HG03565 (cell line): ENCODE measurements at regions not wholly inside any gene's neighbourhood (a gene's known extent, or its start where the extent isn't known, plus 50 kb on each side); places are given as distances from the start of the nearest gene placed in this dataset.

Experiments used
- ATAC-seq: cut with Tn5 transposase; IDR thresholded peaks from one replicate; pipeline ENCODE4 v1.9.1; 2021; ENCODE audit warnings: mild to moderate bottlenecking, moderate library complexity; ENCODE audit not compliant: unreplicated experiment

- no peak for ATAC-seq
Observed at GRCh38 chr3:70421506-70421905, 109.1 kb upstream of the MDFIC2 start.

- no peak for ATAC-seq
Observed at GRCh38 chr3:70409018-70409417, 96.6 kb upstream of the MDFIC2 start.

- no peak for ATAC-seq
Observed at GRCh38 chr3:70400194-70400593, 87.8 kb upstream of the MDFIC2 start.

GRCh38 chr3:70393881-70394612, 81.6 kb upstream of the MDFIC2 start:
- no peak for ATAC-seq

- ATAC-seq, result no peak
Observed at GRCh38 chr3:70392227-70392626, 79.8 kb upstream of the MDFIC2 start.

- no peak for ATAC-seq
Observed at GRCh38 chr3:70387889-70388288, 75.5 kb upstream of the MDFIC2 start.

DNA sequence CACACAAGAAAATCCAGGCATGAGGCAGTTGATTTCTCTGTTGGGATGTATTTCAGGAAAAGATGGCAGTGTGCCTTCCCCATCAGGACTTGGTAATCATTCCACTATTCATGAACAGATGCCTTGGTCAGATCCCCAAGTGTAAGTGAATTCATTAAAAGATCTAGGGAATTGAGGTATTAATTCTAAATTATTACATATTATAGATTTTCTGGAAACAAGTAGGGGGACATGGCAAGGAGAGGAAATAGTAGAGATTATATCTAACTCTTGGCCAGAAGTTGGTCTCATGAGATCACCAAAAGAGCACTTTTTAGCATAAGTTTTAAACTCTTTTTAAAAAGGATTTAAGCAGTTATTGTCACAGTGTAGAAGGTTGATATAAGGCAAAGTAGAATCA, 74.4 kb upstream of the MDFIC2 start:
- ATAC-seq, result no peak

GRCh38 chr3:70386043-70386442, 73.6 kb upstream of the MDFIC2 start:
- no peak for ATAC-seq

DNA sequence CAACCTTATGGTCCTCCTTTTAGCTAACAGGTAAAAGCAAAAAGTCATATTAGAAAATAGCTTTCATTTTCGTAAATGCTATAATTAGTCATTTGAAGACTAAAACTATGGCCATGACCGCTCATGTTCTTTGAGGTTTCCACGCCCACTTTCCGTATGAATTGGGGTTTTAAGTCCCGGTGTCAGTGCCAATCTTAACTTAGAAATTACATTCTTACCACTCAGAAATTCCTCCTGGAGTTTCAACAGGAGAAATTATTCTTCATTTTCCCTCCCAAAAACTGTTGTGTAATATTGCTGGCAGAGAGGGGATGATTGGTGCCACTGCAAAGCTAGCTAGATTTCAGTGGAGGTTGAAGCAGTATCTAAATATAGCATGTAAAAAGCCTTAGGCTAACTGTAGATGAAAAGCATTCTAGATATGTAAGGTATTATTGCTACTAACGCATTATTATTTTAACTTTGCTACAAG, 71.0 kb upstream of the MDFIC2 start:
- peak; percentile 91 for ATAC-seq

DNA sequence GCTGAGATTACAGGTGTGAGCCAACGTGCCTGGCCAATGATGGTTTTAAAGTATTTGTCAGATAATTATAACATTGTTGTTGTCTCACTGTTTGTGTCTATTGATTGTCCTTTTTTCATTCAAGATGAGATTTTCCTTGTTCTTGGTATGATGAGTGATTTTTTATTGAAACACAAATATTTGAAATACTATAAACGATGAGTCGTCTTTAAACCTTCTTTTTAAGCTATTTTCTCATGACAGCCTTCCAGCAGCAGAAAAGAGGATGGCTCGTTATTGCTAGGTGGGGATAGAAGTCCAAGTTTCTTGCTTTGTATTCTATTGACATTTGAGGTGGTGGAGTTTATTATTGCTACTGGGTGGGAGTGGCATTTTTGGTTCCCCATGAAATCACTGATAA, 61.7 kb upstream of the MDFIC2 start:
- ATAC-seq, result no peak
